ENCODE measurements at regions not wholly inside any gene's neighbourhood (a gene's known extent, or its start where the extent isn't known, plus 50 kb on each side); places are given as distances from the start of the nearest gene placed in this dataset.

DNA sequence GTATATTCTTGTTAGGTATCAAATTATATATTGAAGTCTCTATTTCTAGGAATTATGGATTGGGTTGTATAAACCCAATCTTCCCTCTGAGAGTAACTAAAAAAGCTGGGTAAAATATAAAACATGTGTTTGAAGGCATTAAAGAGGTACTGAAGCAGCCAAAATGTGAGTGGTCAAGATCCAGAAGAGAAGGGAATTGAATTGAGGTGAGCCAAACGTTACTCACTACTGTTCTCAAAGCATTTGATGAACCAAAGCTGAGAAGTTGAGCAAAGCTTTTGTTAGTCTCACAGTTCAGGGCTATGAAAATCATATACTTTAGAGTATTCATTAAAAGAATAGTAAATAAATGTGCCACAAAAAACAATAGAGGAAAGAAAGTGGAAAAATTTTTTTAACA lies 365.8 kb downstream of the BCKDHB start:
- Histone ChIP-seq H3K27ac (ENCODE audit: low read length) (no peak overlapping the region), H3K9me3 (ENCODE audit: control insufficient read depth, insufficient read depth, low read depth, low read length) (no peaks in the 10 kb centered on the region), H3K4me1 (ENCODE audit: control insufficient read depth, insufficient read depth, low read length) (no peaks in the 10 kb centered on the region), H3K36me3 (ENCODE audit: control insufficient read depth, insufficient read depth, low read length) (no peaks in the 10 kb centered on the region), H3K27me3 (ENCODE audit: control insufficient read depth, insufficient read depth, low read length) (no peaks in the 10 kb centered on the region), H3K4me3 (ENCODE audit: low read depth in 2 of 2, low read length in 2 of 2) (no peak overlapping the region)
- BruUV-seq (replicated peaks), result no TSS peak
- ChIA-PET CTCF (no interaction called here), POLR2A (no interaction called here)
- ATAC-seq, result no peak
- DNase-seq (ENCODE audit: low read depth, low spot score), result no peak
- in situ Hi-C loops (cut with HindIII; ENCODE audit: low pct_unique_long_range_greater_than_20kb, low sequenced_read_pairs), result no loop called here
- intact Hi-C loops (cut with micrococcal nuclease; ENCODE audit: unreplicated experiment), result no loop called here
- TF ChIP-seq SIN3A (IDR thresholded peaks at IDR 0.05; ENCODE audit: borderline replicate concordance, insufficient read depth, low read depth, low read length), result no peak
- TF ChIP-seq, protein P1, sequence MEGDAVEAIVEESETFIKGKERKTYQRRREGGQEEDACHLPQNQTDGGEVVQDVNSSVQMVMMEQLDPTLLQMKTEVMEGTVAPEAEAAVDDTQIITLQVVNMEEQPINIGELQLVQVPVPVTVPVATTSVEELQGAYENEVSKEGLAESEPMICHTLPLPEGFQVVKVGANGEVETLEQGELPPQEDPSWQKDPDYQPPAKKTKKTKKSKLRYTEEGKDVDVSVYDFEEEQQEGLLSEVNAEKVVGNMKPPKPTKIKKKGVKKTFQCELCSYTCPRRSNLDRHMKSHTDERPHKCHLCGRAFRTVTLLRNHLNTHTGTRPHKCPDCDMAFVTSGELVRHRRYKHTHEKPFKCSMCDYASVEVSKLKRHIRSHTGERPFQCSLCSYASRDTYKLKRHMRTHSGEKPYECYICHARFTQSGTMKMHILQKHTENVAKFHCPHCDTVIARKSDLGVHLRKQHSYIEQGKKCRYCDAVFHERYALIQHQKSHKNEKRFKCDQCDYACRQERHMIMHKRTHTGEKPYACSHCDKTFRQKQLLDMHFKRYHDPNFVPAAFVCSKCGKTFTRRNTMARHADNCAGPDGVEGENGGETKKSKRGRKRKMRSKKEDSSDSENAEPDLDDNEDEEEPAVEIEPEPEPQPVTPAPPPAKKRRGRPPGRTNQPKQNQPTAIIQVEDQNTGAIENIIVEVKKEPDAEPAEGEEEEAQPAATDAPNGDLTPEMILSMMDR (IDR thresholded peaks at IDR 0.05), result no peak
- no peak for TF ChIP-seq POLR2AphosphoS5 (IDR thresholded peaks at IDR 0.05; ENCODE audit: low read depth, low read length)
- no peak for TF ChIP-seq TCF7L2 (IDR thresholded peaks at IDR 0.05; ENCODE audit: low read depth, low read length)
- TF ChIP-seq, protein P2, sequence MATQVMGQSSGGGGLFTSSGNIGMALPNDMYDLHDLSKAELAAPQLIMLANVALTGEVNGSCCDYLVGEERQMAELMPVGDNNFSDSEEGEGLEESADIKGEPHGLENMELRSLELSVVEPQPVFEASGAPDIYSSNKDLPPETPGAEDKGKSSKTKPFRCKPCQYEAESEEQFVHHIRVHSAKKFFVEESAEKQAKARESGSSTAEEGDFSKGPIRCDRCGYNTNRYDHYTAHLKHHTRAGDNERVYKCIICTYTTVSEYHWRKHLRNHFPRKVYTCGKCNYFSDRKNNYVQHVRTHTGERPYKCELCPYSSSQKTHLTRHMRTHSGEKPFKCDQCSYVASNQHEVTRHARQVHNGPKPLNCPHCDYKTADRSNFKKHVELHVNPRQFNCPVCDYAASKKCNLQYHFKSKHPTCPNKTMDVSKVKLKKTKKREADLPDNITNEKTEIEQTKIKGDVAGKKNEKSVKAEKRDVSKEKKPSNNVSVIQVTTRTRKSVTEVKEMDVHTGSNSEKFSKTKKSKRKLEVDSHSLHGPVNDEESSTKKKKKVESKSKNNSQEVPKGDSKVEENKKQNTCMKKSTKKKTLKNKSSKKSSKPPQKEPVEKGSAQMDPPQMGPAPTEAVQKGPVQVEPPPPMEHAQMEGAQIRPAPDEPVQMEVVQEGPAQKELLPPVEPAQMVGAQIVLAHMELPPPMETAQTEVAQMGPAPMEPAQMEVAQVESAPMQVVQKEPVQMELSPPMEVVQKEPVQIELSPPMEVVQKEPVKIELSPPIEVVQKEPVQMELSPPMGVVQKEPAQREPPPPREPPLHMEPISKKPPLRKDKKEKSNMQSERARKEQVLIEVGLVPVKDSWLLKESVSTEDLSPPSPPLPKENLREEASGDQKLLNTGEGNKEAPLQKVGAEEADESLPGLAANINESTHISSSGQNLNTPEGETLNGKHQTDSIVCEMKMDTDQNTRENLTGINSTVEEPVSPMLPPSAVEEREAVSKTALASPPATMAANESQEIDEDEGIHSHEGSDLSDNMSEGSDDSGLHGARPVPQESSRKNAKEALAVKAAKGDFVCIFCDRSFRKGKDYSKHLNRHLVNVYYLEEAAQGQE (IDR thresholded peaks at IDR 0.05; ENCODE audit: insufficient read depth in 1 of 2, low read depth in 2 of 2, low read length in 1 of 2), result no peak

DNA sequence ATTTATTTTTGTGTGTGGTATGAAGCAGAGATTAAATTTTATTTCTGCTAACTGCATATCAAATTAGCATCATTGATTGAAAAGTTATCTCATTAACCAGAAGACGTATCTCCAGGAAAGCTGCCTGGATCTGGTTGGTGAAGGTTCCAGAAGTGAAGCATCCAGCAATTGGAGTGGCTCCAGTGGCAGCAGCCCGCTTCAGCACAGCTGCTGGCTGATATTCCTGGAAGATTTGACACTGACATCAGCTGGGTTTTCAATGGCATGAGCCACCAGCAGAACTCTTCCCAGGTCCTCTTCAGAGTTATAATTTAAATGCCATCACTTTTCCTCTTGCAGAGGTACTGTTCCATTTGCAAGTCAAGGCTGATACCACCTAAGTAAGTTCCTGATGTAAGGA lies 363.5 kb downstream of the BCKDHB start:
- no peaks in the 10 kb centered on the region for H3K4me1 ChIP-seq (ENCODE audit: control insufficient read depth, insufficient read depth, low read length)
- BruUV-seq (replicated peaks), result no TSS peak
- no peak overlapping the region for H3K27ac ChIP-seq (ENCODE audit: low read length)
- ATAC-seq (no peak), DNase-seq (ENCODE audit: low read depth, low spot score) (no peak)
- H3K27me3 ChIP-seq (ENCODE audit: control insufficient read depth, insufficient read depth, low read length), result no peaks in the 10 kb centered on the region
- H3K36me3 ChIP-seq (ENCODE audit: control insufficient read depth, insufficient read depth, low read length), result no peaks in the 10 kb centered on the region
- TF ChIP-seq POLR2AphosphoS5 (IDR thresholded peaks at IDR 0.05; ENCODE audit: low read depth, low read length), result no peak
- TF ChIP-seq TCF7L2 (IDR thresholded peaks at IDR 0.05; ENCODE audit: low read depth, low read length), result no peak
- TF ChIP-seq, protein P2 (IDR thresholded peaks at IDR 0.05; ENCODE audit: insufficient read depth in 1 of 2, low read depth in 2 of 2, low read length in 1 of 2), result no peak
- no peak for TF ChIP-seq SIN3A (IDR thresholded peaks at IDR 0.05; ENCODE audit: borderline replicate concordance, insufficient read depth, low read depth, low read length)
- TF ChIP-seq, protein P1 (IDR thresholded peaks at IDR 0.05), result no peak
- CTCF ChIA-PET, result no interaction called here
- intact Hi-C loops (cut with micrococcal nuclease; ENCODE audit: unreplicated experiment), result no loop called here
- POLR2A ChIA-PET, result no interaction called here
- no peaks in the 10 kb centered on the region for H3K9me3 ChIP-seq (ENCODE audit: control insufficient read depth, insufficient read depth, low read depth, low read length)
- no peak overlapping the region for H3K4me3 ChIP-seq (ENCODE audit: low read depth in 2 of 2, low read length in 2 of 2)
- in situ Hi-C loops (cut with HindIII; ENCODE audit: low pct_unique_long_range_greater_than_20kb, low sequenced_read_pairs), result no loop called here
